OCI-M1 (cell line): ENCODE measurements at regions not wholly inside any gene's neighbourhood (a gene's known extent, or its start where the extent isn't known, plus 50 kb on each side); places are given as distances from the start of the nearest gene placed in this dataset.

Experiments used
- DNase-seq: peaks from one replicate; lab custom pipeline; 2025; lab: John Stamatoyannopoulos, UW

- no peak for DNase-seq
Observed at GRCh38 chr9:88734527-88734926, 199.5 kb downstream of the NXNL2 start.

DNA sequence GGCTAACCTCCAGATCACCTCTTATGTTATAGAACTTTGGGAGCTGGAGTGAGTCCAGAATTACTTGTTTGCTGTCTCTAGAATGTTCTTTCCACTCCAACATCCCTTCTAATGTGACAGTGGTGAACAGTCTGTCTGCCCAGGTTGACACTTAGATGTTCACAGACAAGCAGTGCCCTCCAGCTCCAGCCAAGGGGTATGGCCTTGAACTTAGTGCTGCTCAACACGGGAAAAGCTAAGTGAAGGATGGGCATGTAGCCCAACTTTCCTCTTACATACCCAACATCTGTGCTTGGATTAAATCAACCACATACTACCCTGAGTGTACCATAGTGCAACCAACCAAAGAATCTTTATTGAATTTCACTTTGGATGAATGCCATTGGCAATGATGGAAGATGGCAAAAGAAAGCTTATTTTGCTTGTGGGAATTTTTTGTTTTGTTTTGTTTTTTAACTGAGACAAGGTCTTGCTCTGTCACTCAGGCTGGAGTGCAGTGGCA is 201.2 kb downstream of the NXNL2 start:
- DNase-seq = no peak

- DNase-seq = no peak
Observed at GRCh38 chr9:88737031-88737430, 202.1 kb downstream of the NXNL2 start.

GRCh38 chr9:88737876-88738275 is 202.9 kb downstream of the NXNL2 start:
- DNase-seq = no peak

GRCh38 chr9:88738709-88739108 is 203.7 kb downstream of the NXNL2 start:
- DNase-seq = no peak

GRCh38 chr9:88739373-88739772 is 204.4 kb downstream of the NXNL2 start:
- no peak for DNase-seq

DNA sequence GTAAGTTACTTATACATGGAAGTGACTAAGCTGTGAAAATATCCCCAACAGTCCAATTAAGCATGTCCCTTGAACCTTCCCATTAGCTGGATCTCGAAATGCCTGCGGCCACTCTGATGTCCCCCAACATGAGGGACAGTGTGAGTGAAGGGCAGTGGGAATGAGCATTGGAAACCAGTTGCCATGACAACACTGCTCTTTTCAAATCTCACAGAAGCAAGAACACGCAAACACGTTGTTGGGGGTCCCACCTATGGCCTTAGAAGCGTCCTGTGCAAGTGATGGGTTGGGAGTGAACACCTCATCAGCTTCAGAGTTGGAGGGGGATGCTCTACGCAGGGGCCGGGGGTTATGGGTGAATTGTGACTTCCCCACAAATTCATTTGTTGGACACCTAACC is 205.9 kb downstream of the NXNL2 start:
- no peak for DNase-seq

- peak; percentile 26 for DNase-seq
Observed at GRCh38 chr9:88741335-88741734, 206.4 kb downstream of the NXNL2 start.

DNA sequence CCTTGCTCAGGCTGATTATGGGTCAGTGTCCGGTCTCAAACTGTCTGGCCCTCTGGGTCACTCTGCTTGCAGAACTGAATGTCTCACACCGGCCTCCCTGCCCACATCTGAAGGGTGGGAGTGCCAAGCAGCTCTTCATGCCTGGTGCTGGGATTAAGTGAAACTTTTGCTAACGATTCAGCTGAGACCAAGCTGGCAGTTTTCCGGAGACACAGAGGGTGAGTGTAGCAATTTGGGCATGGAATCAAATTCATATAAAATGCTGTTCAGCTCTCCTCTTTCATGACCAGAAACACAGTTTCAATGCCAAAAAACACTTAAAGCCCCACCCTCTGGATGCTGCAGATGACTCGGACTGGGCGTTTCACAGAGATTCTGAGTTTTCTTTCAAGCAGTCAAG is 207.5 kb downstream of the NXNL2 start:
- DNase-seq = no peak

DNA sequence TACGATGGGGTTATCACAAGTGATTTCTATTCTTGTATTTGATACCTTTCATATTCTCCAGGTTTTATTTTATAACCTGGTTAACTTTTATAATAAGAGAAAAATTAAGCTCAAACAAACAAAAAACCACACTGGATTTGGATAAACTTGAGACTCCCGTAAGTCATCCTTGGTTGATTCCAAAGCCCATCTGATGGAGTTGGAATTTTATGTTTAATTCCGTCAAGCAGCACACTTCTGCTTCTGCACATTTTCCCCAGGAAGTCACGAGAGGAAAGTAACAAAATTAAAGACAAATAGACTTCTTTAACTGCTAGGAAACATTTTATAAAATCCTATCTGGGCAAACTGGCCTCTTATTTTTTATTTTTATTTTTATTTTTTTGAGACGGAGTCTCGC is 207.9 kb downstream of the NXNL2 start:
- DNase-seq = no peak

- DNase-seq = no peak
Observed at GRCh38 chr9:88745276-88746001, 210.5 kb downstream of the NXNL2 start.

GRCh38 chr9:88746029-88746742 is 211.2 kb downstream of the NXNL2 start:
- DNase-seq = no peak

- no peak for DNase-seq
Observed at GRCh38 chr9:88746743-88747398, 211.9 kb downstream of the NXNL2 start.

GRCh38 chr9:88747768-88748167 is 212.8 kb downstream of the NXNL2 start:
- peak; percentile 81 for DNase-seq

DNA sequence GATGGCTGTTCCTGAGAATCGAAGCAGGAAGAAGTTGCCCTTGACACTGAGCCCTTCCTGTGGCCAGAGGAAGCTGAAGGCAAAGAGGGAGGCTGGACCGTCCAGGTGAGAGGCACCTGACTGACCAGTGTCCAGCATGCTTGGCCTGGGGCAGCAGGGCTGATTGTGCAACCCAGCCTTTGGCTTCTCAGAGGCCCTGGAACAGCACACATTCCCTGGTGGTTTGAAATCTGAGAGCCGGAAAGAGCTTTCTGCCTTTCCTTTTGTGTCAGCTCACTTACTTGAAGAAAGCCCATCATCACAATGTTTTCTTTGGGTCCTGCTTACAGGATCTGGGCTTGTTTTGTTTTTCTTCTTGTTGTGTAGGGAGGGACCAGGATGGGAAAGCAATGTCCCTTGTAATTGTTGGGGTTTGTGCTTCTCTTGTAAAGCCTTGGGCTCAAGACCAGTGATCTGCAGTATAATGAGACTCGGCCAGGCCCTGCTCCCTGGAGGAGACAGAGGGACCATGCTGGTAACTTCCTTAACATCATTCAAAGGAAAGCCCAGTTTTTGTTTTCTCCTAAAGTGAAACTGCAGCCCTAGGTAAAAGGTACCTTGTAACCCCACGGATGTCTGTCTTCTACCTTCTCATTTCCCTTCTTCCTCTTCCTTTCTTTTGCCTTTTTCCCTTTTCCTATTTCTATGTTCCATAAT is 213.7 kb downstream of the NXNL2 start:
- DNase-seq = no peak

- DNase-seq = no peak
Observed at GRCh38 chr9:88749420-88749819, 214.4 kb downstream of the NXNL2 start.

- DNase-seq = no peak
Observed at GRCh38 chr9:88750832-88751360, 215.9 kb downstream of the NXNL2 start.

DNA sequence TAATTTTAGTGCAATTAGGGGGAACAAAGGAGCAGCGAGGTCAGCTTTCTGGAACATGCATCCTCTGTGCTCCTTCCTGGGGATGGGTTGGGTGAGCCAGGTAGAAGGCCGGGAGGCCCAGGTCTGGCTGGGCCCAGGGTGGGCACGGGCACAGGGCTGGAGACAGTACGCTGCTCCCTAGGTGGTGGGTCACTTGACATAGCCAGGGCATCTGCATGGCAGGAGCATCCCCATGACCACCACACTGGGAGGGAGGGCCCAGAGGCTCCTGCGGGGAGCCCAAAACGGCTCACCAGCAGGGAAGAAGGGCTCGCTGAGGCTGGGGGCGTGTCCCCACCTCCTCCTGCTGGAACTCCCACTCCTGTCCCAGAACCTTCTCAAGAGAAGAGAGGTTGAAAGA is 216.8 kb downstream of the NXNL2 start:
- no peak for DNase-seq

DNA sequence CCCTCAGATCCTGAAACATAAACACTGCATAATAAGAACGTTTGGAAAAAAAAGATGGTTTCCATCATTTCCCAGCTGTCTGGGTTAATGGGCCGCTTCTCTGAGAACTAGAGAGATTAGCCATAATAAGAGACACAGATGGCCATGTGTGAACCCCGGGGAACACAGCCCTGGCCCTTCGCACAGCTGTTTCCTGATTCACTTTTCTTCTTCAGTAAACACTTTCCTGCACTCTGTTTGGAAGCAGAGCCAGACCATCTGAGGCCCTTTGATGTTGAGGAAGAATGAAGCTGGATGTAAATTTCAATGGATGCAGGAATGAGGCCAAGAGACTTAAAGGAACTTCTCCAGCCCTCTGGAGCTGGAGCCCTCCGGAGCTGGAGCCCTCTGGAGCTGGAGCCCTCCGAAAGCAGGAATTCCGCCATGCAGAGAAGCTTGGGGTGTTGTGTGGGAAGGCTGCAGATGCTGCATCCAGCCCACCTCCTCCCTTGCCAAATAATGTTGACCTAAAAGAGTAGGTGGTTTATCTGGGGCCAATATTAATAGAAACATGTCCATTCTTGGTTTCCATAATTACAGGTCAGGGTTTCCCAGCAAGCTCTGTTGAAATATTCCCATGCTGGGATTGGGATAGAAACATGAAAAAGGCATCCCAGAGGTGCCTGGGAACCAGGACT is 218.9 kb downstream of the NXNL2 start:
- no peak for DNase-seq

GRCh38 chr9:88754452-88754851 is 219.5 kb downstream of the NXNL2 start:
- no peak for DNase-seq

GRCh38 chr9:88754886-88755285 is 219.9 kb downstream of the NXNL2 start:
- DNase-seq = no peak
